ENCODE measurements at regions not wholly inside any gene's neighbourhood (a gene's known extent, or its start where the extent isn't known, plus 50 kb on each side); places are given as distances from the start of the nearest gene placed in this dataset.
A peak's percentile ranks its signal among the peaks of the same experiment; 100 is the strongest.

GRCh38 chr1:234551032-234551378 is 59.0 kb downstream of the IRF2BP2 start:
- no peak overlapping the region for H3K9ac ChIP-seq (replicated peaks; ENCODE audit: extremely low read depth, insufficient read depth, low read length)
- POLR2A ChIA-PET = no interaction called here
- TF ChIP-seq POLR2A (IDR thresholded peaks at IDR 0.05; ENCODE audit: low read depth, low read length) (no peak), POLR2AphosphoS5 (IDR thresholded peaks at IDR 0.05; ENCODE audit: insufficient read depth, low read depth, low read length) (no peak), MAX (IDR thresholded peaks at IDR 0.05; ENCODE audit: insufficient read depth, insufficient read length) (no peak), FOS (IDR thresholded peaks at IDR 0.05; ENCODE audit: borderline replicate concordance, insufficient read depth, low read length) (no peak), EZH2 (IDR thresholded peaks at IDR 0.05; ENCODE audit: borderline replicate concordance, low read depth, low read length, severe bottlenecking) (no peak), JUN (IDR thresholded peaks at IDR 0.05; ENCODE audit: borderline replicate concordance, insufficient read depth, insufficient read length, low read depth) (no peak), MYC (IDR thresholded peaks at IDR 0.05; ENCODE audit: low read depth, low read length) (no peak), GATA2 (IDR thresholded peaks at IDR 0.05; ENCODE audit: insufficient read depth, insufficient read length, low read depth, low read length) (no peak), CTCF (IDR thresholded peaks at IDR 0.05; ENCODE audit: extremely low read depth in 1 of 2, insufficient read depth in 1 of 2, low read depth in 1 of 2, low read length in 2 of 2) (no peak)
- intact Hi-C loops (cut with micrococcal nuclease) = no loop called here
- H4K20me1 ChIP-seq (replicated peaks; ENCODE audit: control insufficient read depth, extremely low read depth, insufficient read depth, low read length) = no peaks in the 10 kb centered on the region
- H3K79me2 ChIP-seq (ENCODE audit: control insufficient read depth, insufficient read depth, low read length) = no peaks in the 10 kb centered on the region
- H3K9me1 ChIP-seq (replicated peaks; ENCODE audit: control insufficient read depth, extremely low read depth, insufficient read depth, low read length) = no peaks in the 10 kb centered on the region
- no peak overlapping the region for H3K4me2 ChIP-seq (ENCODE audit: insufficient read depth, low read length)
- peak overlapping the region; percentile 85 for H2AFZ ChIP-seq (ENCODE audit: low read depth, low read length)
- H3K27me3 ChIP-seq (ENCODE audit: control insufficient read depth in 2 of 2, insufficient read depth in 2 of 2, low read length in 2 of 2) = no peaks in the 10 kb centered on the region
- no peaks in the 10 kb centered on the region for H3K36me3 ChIP-seq (ENCODE audit: control insufficient read depth in 2 of 2, extremely low read depth in 1 of 2, insufficient read depth in 2 of 2, low read length in 2 of 2)
- DNase-seq (ENCODE audit: low read depth, low spot score) (no peak), FAIRE-seq (no peak)
- H3K4me3 ChIP-seq (replicated peaks in 1 of 3; ENCODE audit: insufficient read depth in 1 of 3, low read depth in 1 of 3, low read length in 3 of 3) = no peak overlapping the region
- H3K4me1 ChIP-seq (ENCODE audit: control insufficient read depth, extremely low read depth, insufficient read depth, low read length) = peaks cover 20% of the 10 kb centered on the region
- dilution Hi-C loops (cut with MboI; ENCODE audit: extremely low pct_ligation_motif_present, low sequenced_read_pairs) = no loop called here
- H3K27ac ChIP-seq (ENCODE audit: insufficient read depth, low read depth, low read length) = no peak overlapping the region
- no peaks in the 10 kb centered on the region for H3K9me3 ChIP-seq (replicated peaks; ENCODE audit: control insufficient read depth, insufficient read depth, low read length)
- BruUV-seq (replicated peaks) = no TSS peak
- CTCF ChIA-PET = interaction anchor here (0.6 to 1.4 kb wide), 5 partner anchors 14 to 579 kb away, joined by 3 to 6 read pairs (median 3); no protein-coding TSS in a partner anchor
